ENCODE measurements at regions not wholly inside any gene's neighbourhood (a gene's known extent, or its start where the extent isn't known, plus 50 kb on each side); places are given as distances from the start of the nearest gene placed in this dataset.

GRCh38 chr14:62599616-62600385, 445.5 kb downstream of the KCNH5 start:
- DNase-seq: no peak

- no peak for DNase-seq
Measured at GRCh38 chr14:62602712-62603111, 442.5 kb downstream of the KCNH5 start.

- DNase-seq: no peak
Measured at GRCh38 chr14:62604524-62604923, 440.7 kb downstream of the KCNH5 start.

- DNase-seq: no peak
Measured at GRCh38 chr14:62614122-62614521, 431.1 kb downstream of the KCNH5 start.

GRCh38 chr14:62616668-62617067, 428.6 kb downstream of the KCNH5 start:
- no peak for DNase-seq

- no peak for DNase-seq
Measured at GRCh38 chr14:62626416-62626815, 418.8 kb downstream of the KCNH5 start.

GRCh38 chr14:62629176-62629725, 416.0 kb downstream of the KCNH5 start:
- no peak for DNase-seq

GRCh38 chr14:62631176-62631575, 414.1 kb downstream of the KCNH5 start:
- DNase-seq: no peak

GRCh38 chr14:62632771-62633170, 412.5 kb downstream of the KCNH5 start:
- DNase-seq: no peak

- no peak for DNase-seq
Measured at GRCh38 chr14:62645649-62646048, 399.6 kb downstream of the KCNH5 start.

Measured in DMS 273 treated with DMSO at 0.1 percent for 48 hours (cell line).